Astrocyte of the cerebellum (primary cell): ENCODE measurements at regions not wholly inside any gene's neighbourhood (a gene's known extent, or its start where the extent isn't known, plus 50 kb on each side); places are given as distances from the start of the nearest gene placed in this dataset.
"Not testable (repeated sequence)": the region's sequence is repeated elsewhere in the genome, so short reads cannot be mapped to it uniquely, and the experiment has no call there.

Source experiments
- DNase-seq: peaks from one replicate; pipeline ENCODE4 v3.0.0-alpha.2; 2011; ENCODE audit warnings: low read depth
- H3K4me3 ChIP-seq: 2 replicates; pipeline ENCODE4 v1.5.1; 2011; ENCODE audit warnings: mild to moderate bottlenecking, low read depth, low read length, moderate library complexity
- in situ Hi-C: cut with HindIII; loops from 2 replicates; pipeline ENCODE4 v1.10.0; 2017; ENCODE audit warnings: low sequenced_read_pairs
- TF ChIP-seq, protein P1 (sequence below): IDR thresholded peaks from 2 replicates; pipeline ENCODE4 v1.5.1; 2012; ENCODE audit warnings: low read length, low read depth, moderate library complexity, mild to moderate bottlenecking; ENCODE audit errors: missing control alignments

DNA sequence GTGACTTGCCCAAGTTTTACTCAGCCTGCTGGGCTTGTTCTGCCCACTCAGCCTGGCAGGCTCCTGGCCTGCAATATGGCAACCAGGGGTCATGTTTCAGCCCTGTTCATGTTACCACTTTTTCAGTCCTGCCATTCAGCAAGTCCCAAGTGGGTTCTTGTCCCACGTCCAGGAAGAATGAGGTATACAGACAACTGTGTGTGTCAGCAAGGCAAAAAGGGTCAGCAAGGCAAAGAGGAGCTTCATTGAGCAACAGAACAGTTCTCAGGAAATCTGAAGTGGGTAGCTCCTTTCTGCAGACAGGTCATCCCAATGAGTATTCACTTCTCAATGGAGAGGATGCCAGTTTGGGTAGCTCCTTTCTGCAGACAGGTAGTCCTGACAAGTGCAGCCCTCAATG is 1233.3 kb upstream of the B3GALT2 start:
- TF ChIP-seq, protein P1, sequence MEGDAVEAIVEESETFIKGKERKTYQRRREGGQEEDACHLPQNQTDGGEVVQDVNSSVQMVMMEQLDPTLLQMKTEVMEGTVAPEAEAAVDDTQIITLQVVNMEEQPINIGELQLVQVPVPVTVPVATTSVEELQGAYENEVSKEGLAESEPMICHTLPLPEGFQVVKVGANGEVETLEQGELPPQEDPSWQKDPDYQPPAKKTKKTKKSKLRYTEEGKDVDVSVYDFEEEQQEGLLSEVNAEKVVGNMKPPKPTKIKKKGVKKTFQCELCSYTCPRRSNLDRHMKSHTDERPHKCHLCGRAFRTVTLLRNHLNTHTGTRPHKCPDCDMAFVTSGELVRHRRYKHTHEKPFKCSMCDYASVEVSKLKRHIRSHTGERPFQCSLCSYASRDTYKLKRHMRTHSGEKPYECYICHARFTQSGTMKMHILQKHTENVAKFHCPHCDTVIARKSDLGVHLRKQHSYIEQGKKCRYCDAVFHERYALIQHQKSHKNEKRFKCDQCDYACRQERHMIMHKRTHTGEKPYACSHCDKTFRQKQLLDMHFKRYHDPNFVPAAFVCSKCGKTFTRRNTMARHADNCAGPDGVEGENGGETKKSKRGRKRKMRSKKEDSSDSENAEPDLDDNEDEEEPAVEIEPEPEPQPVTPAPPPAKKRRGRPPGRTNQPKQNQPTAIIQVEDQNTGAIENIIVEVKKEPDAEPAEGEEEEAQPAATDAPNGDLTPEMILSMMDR, result no peak
- DNase-seq, result no peak
- no peak overlapping the region for H3K4me3 ChIP-seq
- in situ Hi-C loops, result no loop called here

DNA sequence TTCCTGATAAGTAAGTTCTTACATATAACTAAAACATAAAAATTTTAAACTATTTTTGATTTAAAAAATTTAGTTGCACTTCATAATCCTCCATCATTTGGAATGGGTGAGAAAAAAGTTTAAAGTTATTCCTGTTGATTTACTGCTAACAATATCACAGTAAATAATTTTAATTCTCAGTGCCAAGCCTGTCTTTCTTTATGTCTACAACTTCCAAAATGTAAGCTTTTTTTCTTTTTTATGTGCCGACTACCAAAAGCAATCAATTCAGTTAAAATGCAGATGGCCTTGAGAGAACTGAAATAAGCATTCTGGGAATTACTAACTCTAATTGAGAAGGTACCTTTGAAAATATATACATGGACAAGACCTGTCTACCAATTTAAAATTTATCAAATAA is 1224.3 kb upstream of the B3GALT2 start:
- in situ Hi-C loops, result no loop called here
- H3K4me3 ChIP-seq, result no peak overlapping the region
- TF ChIP-seq, protein P1, result no peak
- DNase-seq, result no peak

DNA sequence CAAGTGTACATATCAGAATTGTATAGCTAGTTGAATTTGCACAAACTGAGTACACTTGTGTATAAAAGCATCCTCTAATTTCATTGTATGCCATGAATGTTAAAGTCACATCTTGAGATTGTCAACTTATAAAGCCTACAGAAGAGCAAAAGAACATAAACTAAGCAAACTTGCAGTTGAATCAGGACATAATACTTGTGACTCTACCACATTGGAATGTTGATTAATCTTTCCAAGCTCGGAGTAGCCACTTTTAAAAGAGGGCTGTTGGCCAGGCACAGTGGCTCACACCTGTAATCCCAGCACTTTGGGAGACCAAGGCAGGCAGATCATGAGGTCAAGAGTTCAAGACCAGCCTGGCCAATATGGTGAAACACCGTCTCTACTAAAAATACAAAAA is 1220.8 kb upstream of the B3GALT2 start:
- H3K4me3 ChIP-seq, in situ Hi-C loops: not testable (repeated sequence)
- DNase-seq, result peak; percentile 1

DNA sequence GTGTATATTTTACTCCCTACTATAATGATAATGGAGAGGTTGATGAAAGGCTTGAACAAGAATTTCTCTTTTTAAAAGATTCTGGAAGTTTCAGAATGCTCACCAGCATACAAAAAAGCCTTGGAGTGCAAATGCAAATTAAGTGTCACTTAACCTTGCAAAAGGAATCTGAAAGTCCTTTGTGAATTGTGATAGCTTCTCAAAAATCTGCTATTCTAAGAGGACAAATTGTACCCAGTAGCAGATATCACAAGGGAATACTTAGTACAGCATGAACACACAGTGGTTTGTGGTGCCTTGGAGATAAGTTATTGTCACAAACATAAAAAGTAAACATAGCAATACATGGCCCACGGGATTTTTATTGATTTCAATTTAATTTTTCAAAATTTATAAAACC is 1208.3 kb upstream of the B3GALT2 start:
- TF ChIP-seq, protein P1, result no peak
- in situ Hi-C loops, result no loop called here
- no peak for DNase-seq
- no peak overlapping the region for H3K4me3 ChIP-seq

DNA sequence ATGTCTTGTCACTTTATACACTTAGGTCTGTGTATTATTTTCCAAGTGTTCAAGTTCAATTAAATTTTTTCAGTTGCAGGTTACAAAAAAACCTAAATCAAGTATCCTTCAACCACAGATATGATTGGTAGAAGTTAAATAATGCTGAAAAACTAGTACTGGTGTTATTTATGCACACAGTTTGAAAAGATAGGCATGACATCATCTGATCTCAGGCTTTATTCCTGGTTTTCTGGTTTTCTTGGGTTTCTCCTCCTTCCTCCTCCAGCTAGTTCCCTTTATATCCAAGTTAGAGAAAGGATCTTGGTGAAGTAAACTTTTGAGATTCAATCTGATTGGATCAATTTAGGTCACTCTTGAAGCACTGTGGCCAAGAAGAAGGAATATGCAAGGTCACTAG is 1201.1 kb upstream of the B3GALT2 start:
- TF ChIP-seq, protein P1, result no peak
- H3K4me3 ChIP-seq, result no peak overlapping the region
- in situ Hi-C loops, result no loop called here
- no peak for DNase-seq

DNA sequence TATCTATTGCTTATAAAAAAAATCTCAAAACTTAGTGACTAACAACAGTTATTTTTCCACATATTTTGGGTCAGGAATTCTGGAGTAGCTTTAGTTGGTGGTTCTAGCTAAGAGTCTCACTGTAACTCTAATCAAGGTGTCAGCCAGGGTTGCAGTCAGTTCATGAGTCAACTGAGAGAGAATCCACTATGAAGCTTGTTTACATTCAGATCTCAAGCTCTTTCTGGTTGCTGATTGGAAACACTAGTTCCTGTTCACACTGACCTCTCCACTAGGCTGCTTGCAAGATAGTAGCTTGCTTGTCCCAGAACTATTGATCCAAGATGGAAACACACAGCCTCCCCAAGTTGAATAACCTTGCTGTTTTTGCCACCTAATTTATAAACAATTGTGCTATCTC is 1192.1 kb upstream of the B3GALT2 start:
- no peak overlapping the region for H3K4me3 ChIP-seq
- TF ChIP-seq, protein P1, result no peak
- in situ Hi-C loops, result no loop called here
- DNase-seq, result no peak

DNA sequence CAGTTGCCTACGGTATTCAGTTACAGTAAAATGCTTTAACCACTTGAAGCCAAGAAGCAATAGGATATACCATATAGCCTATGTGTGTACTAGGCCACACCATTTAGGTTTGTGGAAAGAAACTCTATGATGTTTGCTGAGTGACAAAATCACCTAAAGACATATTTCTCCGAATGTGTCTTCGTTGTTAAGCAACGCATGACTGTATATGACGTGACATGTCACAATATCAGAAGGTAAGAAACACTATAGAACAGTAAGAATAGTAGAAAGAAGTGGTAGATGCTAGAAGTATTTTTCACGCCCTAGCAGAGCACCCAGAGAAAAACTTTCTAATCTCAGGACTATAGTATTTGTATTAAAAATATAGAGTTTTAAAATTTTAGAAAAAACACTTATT is 1188.2 kb upstream of the B3GALT2 start:
- no peak overlapping the region for H3K4me3 ChIP-seq
- no peak for DNase-seq
- in situ Hi-C loops, result no loop called here
- TF ChIP-seq, protein P1, result no peak
